GM12891 (cell line): ENCODE measurements at regions not wholly inside any gene's neighbourhood (a gene's known extent, or its start where the extent isn't known, plus 50 kb on each side); places are given as distances from the start of the nearest gene placed in this dataset.

Source experiments
- PAX5 ChIP-seq: IDR thresholded peaks from 2 replicates; pipeline ENCODE4 v1.6.1; 2011; ENCODE audit warnings: low read length, moderate library complexity, mild to moderate bottlenecking; ENCODE audit not compliant: insufficient read depth, severe bottlenecking
- POLR2A ChIP-seq: IDR thresholded peaks from 2 replicates; pipeline ENCODE4 v1.6.1; 2011; ENCODE audit warnings: low read depth, low read length, control low read depth
- POLR2AphosphoS5 ChIP-seq: IDR thresholded peaks from 2 replicates; pipeline ENCODE4 v1.6.1; 2011; ENCODE audit warnings: low read depth, low read length, control low read depth
- POU2F2 ChIP-seq: IDR thresholded peaks from 2 replicates; pipeline ENCODE4 v1.6.1; 2011; ENCODE audit warnings: low read depth, mild to moderate bottlenecking, control low read depth, low read length, moderate library complexity
- SPI1 ChIP-seq: IDR thresholded peaks from 2 replicates; pipeline ENCODE4 v1.6.1; 2011; ENCODE audit warnings: low read depth, low read length, control low read depth
- TAF1 ChIP-seq: IDR thresholded peaks from 2 replicates; pipeline ENCODE4 v1.6.1; 2011; ENCODE audit warnings: low read depth, low read length, control low read depth

DNA sequence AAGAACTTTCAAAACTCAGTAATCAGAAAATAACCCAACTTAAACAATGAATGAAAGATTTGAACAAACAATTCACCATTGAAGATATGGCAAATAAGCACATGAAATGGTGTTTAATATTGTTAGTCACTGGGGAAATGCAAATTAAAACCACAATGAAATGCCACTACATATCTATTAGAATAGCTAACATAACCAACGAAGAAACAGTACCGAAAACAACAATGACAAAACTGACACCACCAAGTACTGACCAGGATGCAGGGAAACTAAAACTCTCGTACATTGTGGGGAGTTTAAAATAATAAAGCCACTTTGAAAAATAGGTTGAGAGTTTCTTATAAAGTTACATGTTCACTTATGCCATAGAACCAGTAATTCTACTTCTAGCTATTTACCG, 69.1 kb downstream of the KBTBD8 start:
- no peak for TF ChIP-seq POLR2A
- no peak for TF ChIP-seq POLR2AphosphoS5
- no peak for TF ChIP-seq POU2F2
- TF ChIP-seq TAF1 = no peak
- no peak for TF ChIP-seq SPI1
- TF ChIP-seq PAX5 = no peak
